HG03108 (cell line): ENCODE measurements at regions not wholly inside any gene's neighbourhood (a gene's known extent, or its start where the extent isn't known, plus 50 kb on each side); places are given as distances from the start of the nearest gene placed in this dataset.

Experiments
- ATAC-seq: cut with Tn5 transposase; IDR thresholded peaks from one replicate; pipeline ENCODE4 v1.9.1; 2021; ENCODE audit warnings: moderate library complexity; ENCODE audit not compliant: unreplicated experiment

DNA sequence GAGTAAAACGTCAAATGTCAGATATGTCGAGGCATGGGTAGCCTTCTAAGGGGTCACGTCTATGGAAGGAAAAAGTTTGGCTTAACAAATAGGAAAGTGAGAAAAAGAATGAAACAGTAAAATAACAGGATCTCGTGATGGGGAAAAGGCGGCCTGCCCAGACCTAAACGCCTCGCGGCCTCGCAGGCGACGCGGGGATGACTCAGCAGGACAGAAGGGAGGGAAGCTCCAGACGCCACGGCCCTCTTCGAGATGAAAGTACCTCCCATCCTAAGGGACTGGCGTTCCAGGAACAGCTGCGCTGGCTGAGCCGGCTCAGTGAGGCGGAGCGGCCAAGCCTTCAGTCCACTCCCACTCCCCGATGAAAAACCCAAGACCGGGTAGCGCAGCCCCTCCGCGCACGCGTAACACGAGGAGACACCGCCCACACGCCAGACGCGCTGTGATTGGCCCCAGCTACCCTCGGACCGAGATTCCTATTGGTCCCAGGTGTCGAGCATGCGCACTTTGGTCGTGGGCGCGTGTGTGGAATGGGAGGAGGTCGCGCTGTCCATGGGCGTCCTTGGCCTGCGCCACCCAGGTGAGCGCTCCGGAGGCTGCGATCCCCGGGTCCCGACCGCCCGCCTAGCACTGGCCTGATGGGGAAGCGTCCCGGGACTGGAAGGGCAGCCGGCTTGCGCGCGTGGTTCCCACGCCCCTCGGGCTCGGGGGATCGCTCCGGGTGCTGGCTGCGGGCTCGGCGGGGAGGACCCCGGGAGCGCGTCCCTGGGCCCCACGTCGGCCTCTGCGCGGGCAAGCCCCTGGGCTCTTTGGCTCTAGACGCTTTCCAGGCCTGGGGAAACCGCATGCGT, 588.5 kb downstream of the MTRR start:
- ATAC-seq = peak; percentile 99

DNA sequence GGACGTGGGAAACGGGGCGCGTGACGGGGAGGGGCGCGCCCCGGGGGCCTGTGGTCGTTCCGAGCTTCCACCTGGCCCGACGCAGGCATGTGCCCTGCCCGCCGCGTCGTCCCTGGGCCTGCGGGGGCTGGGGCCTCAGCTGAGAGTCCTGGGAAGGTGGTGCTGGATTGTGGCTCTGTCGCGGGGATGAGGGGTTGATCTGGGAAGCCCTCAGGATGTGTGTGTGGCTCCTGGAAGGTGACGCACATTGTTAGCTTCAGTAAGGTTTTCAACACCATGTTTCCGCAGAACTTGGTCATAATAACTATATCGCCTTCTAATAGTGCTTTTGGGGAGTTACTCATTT, 589.1 kb downstream of the MTRR start:
- ATAC-seq = no peak

DNA sequence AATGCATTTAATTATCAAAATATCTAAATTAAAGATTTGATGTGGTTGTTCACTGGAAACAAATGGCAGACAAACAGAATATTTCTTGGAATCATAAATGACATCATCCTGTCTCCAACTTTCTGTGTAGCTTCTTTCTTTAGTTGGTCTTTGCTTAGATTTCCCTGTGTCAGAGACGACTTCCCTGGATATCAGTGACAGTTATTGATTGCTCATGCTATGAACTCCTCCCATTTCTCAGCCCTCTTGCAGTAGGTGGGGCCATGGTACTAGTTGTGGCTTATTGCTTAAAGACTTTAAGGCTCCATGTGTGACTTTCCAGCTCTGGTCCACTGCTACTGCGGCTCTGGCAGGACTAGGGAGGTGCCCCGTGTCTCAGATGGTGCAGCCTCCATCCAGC, 592.6 kb downstream of the MTRR start:
- no peak for ATAC-seq

DNA sequence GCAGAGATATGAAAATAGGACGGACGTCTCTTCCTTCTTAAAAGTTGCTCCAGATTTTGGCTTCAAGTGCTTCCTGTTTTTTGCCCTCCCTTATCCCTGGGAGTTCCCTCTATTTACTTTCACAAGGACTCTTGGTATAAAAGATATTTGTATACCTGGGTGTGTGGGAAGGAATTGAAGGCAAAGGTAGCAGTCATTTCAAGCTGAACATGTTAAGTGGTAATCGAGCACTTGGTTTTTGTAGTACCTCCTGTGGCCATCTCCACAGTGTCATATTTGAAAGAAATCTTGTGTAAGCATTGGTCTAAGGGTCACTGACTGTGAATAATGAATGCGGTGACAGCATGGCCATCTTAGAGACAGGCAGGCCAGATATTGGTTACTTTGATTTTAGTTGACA, 593.6 kb downstream of the MTRR start:
- no peak for ATAC-seq

DNA sequence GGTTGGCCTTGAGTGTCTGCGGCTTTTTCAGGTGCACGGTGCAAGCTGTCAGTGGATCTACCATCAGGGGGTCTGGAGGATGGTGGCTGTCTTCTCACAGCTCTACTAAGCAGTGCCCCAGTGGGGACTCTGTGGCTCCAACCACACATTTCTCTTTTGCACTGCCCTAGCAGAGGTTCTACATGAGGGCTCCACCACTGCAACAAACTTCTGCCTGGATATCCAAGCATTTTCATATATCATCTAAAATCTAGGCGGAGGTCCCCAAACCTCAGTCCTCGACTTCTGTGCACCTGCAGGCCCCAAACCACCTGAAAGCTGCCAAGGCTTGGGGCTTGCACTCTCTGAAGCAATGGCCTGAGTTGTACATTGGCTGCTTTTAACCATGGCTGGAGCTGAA, 601.5 kb downstream of the MTRR start:
- no peak for ATAC-seq

DNA sequence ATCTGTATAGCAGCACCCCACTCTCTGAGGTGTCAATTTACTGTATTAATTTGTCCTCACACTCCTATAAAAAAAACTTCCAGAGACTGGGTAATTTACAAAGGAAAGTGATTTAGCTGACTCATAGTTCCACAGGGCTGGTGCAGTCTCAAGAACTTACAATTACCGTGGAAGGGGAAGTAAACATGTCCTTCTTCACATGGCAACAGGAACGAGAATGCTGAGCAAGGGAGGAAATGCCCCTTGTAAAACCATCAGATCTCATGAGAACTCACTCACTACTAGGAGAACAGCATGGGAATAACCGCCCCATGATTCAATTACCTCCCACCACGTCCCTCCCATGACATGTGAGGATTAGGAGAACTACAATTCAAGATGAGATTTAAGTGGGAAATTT, 602.6 kb downstream of the MTRR start:
- no peak for ATAC-seq

DNA sequence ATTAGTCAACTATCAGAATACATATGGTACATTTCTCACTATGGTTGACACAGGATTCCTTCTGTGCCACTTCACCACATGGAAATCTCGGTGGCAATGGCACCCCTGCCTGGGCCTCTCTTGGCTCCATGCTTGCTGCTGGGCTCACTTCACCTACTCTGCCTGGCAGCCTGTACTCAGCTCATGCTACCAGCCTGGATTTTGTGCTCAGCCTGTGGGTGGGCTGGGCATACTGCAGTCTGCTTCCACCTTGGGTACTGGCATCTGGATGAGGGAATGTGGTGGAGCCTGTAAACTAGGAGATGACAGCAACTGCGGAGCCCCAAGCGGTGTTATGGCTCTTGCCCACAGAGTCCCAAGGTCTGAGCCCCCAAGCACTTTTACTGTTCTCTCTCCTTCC, 604.1 kb downstream of the MTRR start:
- ATAC-seq = no peak

DNA sequence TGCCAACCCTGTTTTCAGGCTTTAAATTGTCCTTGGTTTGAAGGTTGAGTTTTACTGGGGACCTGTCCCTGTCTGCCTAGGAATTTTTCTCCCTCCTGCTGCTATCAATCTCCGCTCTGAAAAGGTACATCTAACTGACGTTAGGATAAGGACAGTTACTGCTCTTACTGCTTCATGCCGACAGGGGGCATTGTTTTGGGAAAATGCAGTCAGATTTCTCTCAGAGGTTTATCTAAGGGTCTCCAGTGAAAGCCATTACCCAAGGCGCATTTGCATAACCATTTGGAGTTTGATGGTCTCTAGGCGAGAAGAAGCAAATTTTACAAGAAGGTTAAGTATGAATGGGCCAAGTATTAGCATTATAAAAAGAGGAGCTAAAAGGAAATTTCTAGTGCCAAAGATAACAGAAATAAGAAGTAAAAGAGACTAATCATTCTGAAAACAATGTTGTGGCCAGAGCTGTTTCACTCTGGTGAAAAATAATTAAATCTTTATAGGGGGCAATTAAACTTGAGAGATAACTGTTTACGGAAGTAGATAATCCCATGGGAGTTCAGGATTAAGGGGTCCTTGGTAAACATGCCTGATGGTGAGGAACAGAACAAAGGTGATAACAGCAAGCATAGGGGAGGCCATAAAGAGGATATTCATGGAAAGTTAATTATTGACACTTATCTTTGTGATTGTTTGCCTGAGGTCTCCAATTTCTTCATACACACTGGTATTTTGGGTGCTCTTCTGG, 605.0 kb downstream of the MTRR start:
- no peak for ATAC-seq

DNA sequence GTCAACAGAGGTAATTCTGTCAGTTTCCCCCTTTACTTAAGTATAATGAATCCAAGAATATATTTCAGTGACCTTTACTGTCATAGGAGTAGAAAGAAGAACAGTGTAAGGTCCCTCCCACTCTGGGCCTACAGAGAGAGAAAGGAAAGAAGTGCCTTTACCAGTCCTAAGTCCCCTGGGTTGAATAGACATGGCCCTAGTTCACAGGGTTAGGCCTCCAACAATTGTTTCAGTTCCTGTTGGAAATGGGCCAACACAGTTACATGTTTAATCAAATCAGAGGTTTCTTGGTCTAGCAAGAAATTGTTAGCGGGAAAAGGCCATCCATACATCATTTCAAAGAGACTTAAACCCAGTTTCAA, 605.6 kb downstream of the MTRR start:
- ATAC-seq = no peak

DNA sequence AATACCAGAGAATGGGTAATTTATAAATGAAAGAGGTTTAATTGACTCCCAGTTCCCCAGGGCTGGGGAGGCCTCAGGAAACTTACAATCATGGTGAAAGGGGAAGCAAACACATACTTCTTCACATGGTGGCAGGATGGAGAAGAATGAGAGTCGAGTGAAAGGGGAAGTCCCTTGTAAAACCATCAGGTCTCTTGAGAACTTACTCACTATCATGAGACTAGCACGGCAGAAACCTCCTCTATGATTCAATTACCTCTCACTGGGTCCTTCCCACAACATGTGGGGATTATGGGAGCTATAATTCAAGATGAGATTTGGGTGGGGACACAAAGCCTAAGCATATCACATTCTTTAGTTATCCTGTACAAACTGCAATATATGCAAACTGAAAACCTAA, 609.4 kb downstream of the MTRR start:
- no peak for ATAC-seq

DNA sequence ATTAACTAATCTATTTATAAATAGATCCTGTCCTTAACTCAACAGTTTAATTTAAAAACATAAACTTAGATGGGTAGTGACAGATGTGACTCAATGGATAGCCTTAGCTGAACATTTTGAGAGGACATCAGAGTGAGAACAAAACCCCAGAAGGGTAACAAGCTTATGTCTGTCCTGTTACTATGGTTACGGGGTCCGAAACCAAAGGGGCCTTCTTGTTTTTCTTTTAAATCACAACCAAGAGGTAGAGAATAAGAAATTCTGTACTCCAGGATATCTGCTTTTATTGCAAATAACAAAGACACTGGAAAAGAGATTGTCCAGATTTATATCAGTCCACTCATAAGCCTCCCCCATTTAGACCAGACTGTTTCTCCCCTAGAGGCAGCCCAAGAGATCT, 612.1 kb downstream of the MTRR start:
- ATAC-seq = no peak

DNA sequence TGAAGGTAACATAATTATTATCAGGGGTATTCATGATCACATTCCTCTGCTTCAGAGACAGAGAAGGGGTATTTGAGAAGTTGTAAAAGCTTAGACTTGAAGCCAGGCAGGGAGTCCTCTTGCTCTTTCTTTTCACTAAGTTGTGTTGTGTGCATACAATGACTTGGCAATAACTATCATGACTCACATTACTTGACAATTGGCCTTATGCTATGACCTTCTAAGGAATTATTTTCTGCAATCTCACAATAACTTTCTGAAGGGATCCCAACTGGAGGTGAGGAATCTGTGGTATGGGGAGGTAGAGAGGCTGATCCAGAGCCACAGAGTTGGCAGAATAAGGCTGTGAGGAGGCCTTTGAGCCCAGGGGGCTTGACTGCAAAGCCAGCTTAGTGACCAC, 622.3 kb downstream of the MTRR start:
- no peak for ATAC-seq

DNA sequence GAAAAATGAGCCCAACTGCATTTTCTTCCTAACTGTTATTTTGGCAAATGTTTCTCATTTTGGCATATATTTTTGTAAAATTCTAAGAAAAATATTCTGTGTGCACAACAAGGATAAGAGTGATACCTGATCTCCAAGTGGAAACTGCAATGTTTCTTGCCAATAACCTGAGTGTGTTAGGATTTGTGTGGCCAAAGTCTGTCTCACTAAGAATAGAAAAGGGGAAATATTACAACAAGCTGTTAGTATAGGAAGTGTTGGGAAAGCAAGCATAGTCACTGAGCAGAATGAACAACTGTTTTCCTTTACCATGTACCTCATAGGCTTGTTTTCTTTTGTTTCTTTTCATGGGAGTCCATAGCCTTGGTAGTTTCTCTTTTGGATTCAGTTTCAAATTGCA, 624.2 kb downstream of the MTRR start:
- no peak for ATAC-seq

DNA sequence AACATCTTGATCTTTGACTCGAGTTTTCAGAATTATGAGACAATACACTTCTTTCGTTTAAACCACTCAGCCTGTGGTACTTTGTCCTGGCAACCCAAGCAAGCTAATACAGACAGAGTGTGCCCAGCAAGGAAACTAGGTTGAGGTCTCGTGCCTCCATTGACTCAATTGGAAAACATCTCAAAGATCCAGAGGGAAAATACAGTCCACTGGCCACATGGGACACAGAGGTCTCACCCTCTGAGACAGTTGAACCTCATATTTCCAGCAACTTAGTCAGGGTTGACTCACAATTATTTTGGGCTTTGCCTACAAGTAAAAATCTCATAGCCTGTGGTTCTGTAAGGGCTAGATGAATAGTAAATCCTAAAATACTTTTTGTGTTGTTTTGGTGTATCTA, 631.5 kb downstream of the MTRR start:
- no peak for ATAC-seq

DNA sequence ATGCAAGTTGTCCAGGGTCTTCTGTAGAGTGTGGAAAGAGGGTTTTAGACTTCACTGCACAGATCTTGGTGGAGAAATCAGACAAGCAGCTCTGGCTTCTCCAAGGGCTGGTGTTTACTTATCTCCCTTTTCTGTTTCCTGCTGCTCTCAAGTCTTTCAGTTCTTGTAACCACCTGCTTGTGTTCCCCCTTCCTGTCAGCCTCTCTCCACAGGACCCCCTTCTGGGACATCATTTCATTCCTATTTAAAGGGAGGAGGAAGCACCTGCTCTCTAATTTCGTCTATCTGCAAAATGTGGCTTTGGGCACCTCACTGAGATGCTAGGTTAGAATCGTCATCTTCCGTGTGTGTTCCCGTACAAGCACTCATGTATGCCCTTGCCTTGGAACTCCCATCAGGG, 636.2 kb downstream of the MTRR start:
- ATAC-seq = no peak

DNA sequence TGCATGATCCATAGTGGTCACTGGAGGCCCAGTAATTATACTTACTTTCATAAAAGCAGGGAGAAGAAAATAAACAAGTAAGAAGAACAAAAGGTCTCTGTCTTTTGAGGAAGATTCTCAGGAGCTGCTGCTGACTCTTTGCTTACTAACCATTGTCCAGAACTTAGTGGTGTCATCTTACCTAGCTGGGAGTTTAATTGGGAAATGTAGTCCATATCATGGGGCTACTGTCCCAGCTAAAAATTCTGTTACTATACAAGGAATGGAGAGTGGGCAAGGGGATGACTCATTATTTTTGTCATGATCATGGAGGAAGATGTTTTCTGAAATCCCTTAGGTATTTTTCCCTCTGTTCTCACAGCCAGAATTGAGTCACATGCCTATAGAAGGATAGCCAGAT, 639.3 kb downstream of the MTRR start:
- ATAC-seq = no peak

DNA sequence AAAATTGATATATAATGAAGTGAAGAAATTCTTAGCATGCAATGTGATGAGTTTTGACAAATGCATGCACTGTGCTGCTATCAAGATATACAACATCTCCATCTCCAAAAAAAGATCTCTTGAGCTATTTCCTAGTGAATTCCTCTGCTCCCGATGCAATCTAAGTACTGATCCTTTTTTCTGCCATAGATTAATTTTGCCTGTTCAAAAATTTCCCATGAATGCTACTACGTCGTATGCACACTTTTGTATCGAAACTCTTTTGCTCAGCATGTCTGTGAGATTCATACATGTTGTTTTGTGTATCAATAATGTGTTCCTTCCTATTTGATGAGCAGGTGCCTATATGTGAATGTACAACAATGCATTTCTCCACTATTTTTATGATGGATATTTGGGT, 647.4 kb downstream of the MTRR start:
- ATAC-seq = no peak

DNA sequence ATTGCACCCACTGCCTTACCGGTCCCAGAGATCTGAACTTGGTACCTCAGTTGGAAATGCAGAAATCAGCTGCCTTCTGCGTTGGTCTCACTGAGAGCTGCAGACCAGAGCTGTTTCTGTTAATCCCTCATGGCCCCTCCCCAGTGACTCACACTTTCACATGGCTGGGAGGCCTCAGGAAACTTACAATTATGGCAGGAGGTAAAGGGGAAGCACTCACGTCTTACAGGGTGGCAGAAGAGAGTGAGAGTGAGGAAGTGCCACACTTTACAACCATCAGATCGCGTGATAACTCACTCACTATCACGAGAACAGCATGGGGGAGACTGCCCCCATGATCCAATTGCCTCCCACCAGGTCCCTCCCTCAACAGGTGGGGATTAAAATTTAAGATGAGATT, 648.5 kb downstream of the MTRR start:
- ATAC-seq = no peak

DNA sequence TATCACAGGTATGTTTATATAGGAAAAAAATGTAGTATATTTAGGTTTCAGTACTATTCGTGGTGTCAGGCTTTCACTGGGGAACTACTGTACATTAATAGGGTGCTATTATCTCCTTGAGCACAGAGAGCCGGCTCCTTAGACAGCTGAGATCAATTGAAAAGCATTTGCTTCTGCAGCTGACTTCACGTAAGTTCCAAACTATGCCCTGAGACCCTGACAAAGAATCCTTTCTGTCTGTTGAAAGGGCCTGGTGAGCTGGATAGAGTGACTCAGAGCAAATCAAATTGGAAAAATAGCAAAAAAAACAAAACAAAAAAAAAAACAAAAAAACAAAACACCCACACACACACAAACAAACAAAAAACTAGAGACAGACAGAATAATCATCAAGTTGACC, 652.0 kb downstream of the MTRR start:
- ATAC-seq = no peak

DNA sequence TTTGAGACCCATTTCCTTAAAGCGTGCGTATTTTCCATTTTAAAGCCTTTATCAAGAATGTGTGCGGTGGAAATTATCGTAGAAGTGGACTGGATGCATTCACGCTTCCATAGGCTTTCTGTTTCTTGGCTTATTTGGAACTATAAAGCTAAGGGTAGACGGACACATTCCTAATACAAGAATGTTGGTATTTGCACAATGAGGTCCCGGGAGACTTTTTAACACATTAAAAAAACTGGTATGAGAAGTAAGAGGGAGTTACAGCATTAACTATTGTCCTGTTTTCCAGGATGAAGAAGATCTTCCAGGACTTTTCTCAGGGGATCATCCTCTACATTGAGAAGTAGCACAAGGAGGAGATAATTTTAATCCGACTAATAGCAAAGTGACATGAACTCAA, 653.0 kb downstream of the MTRR start:
- no peak for ATAC-seq

DNA sequence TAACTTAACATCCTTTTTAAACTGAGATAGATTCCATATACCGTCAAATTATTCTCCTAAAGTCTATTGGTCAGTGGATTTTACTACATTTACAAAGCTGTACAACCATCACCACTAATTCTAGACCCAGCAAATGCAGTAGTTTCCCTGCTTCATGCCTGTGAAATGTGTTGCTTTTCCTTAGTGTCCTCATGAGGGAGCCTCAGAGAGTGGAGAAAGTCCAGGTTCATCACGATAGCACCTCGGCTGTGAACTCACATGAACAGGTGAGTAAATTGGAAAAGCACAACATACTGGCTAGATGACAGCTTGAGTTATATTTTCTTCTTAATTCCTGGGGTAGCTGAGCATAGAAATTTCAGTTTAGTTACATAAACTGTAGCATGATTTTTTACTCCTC, 653.7 kb downstream of the MTRR start:
- ATAC-seq = no peak

DNA sequence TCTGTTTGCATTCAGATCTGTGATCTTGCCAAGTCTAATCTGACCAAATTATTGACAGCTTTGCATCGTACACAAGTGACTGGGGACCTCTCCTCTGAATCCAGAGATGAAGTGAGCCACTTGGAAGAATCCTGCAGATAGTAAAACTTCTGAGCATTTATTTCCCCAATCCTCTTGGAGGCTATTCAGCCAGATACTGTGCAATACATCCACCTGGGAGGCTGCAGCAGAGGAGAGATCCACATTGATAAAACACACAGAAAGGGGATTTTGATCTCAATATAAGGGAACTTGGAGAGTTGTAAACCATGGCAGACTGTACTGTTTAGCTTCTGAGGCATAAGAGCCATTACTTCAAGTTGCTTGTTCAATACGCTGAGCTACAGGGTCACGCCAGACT, 654.6 kb downstream of the MTRR start:
- ATAC-seq = no peak

DNA sequence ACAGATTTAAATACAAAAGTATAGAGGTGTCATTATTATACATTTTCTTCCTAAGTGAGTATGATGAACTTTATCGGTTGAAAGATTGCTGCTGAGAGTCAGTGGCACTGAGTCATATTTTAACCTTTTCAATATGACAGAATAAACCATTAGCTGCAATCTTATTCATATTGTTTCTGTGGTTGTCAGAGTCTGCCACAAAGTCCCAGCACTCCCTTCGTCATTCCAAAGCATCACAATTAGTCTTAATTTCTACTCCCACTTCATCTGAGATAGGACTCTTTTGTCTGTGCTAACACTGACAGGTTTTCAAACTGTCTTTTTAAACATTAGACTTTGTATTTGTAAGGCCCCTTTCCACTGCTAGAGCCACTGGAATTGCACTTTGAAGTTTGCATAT, 656.9 kb downstream of the MTRR start:
- no peak for ATAC-seq
